Kidney epithelial cell (primary cell): ENCODE measurements at regions not wholly inside any gene's neighbourhood (a gene's known extent, or its start where the extent isn't known, plus 50 kb on each side); places are given as distances from the start of the nearest gene placed in this dataset.
A peak's percentile ranks its signal among the peaks of the same experiment; 100 is the strongest.

Source experiments
- DNase-seq: peaks from one replicate; pipeline ENCODE4 v3.0.0-alpha.2; 2010; ENCODE audit warnings: low read depth
- H3K27me3 ChIP-seq: 2 replicates; pipeline ENCODE4 v1.6.0; 2011; ENCODE audit warnings: low read length; ENCODE audit not compliant: control insufficient read depth, insufficient read depth
- H3K36me3 ChIP-seq: 2 replicates; pipeline ENCODE4 v1.5.1; 2011; ENCODE audit warnings: low read length; ENCODE audit not compliant: control insufficient read depth, insufficient read depth
- H3K4me3 ChIP-seq: 2 replicates; pipeline ENCODE4 v1.5.1; 2011; ENCODE audit warnings: low read depth, mild to moderate bottlenecking, control low read depth, low read length
- CTCF ChIP-seq: IDR thresholded peaks from 2 replicates; pipeline ENCODE4 v1.5.1; 2011; ENCODE audit warnings: mild to moderate bottlenecking, moderate library complexity, low read length, control low read depth, inconsistent platforms; ENCODE audit not compliant: insufficient read depth, poor library complexity, severe bottlenecking

DNA sequence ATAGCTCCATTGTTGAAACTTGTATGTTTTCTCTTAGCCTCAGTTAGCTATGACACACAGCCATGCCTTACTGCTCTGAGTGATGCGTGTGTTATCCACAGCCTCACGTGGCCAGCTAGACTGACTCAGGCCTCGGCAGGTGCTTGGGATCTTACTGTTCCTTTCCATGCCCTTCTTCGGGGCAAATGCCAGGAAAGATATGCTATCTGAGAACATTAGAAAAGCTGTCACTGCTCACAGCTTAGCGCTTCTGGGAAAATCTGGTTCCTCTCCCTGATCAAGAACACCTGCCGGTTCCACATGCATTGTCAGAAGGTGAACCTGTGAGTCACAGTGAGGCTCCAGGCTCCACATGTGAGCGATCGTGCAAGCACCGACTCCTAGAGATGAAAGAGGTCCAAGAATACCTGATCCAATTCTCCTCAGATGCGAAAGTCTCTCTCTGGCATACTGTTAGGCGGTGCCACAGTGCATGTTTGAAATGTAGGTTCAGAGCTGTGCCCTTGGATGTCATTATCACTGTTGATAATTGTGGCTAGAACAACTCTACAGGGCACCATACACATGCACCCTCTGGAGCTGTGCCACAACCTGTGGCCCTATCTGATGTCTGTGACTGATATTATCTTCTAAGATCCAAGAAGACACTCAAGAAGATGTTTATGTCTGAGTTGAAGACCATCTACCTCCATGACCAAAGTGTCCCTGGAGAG lies 247.8 kb upstream of the IGFBP3 start:
- H3K27me3 ChIP-seq = no peaks in the 10 kb centered on the region
- TF ChIP-seq CTCF = no peak
- no peaks in the 10 kb centered on the region for H3K36me3 ChIP-seq
- no peak overlapping the region for H3K4me3 ChIP-seq
- DNase-seq = peak; percentile 61

- Histone ChIP-seq H3K4me3 (no peak overlapping the region), H3K36me3 (no peaks in the 10 kb centered on the region), H3K27me3 (no peaks in the 10 kb centered on the region)
- DNase-seq = no peak
- TF ChIP-seq CTCF = no peak
These were observed 247.2 kb upstream of the IGFBP3 start for GRCh38 chr7:46168231-46168630.

DNA sequence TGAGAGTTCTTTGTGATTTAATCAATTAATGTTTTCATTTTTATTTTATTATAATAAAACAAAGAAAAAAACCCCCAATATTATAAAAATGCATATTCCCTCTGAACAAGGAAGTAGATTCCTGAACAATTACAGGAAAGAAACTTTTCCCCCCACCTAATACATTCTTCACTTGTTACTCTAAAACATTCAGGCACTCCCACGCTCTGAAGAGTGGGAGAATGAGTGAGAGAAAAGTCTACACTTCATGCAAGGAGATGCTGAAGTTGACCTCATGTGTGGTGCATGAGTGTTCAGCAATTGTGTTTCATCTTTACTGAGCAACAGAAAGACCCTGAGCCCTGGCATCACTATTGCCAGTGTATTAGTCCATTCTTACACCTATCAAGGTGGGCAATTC lies 244.2 kb upstream of the IGFBP3 start:
- Histone ChIP-seq H3K4me3 (no peak overlapping the region), H3K27me3 (no peaks in the 10 kb centered on the region), H3K36me3 (no peaks in the 10 kb centered on the region)
- peak; percentile 72 for DNase-seq
- TF ChIP-seq CTCF = no peak

- no peak for DNase-seq
- Histone ChIP-seq H3K36me3 (no peaks in the 10 kb centered on the region), H3K27me3 (no peaks in the 10 kb centered on the region), H3K4me3 (no peak overlapping the region)
- no peak for TF ChIP-seq CTCF
These were observed 243.6 kb upstream of the IGFBP3 start for GRCh38 chr7:46164629-46165028.

DNA sequence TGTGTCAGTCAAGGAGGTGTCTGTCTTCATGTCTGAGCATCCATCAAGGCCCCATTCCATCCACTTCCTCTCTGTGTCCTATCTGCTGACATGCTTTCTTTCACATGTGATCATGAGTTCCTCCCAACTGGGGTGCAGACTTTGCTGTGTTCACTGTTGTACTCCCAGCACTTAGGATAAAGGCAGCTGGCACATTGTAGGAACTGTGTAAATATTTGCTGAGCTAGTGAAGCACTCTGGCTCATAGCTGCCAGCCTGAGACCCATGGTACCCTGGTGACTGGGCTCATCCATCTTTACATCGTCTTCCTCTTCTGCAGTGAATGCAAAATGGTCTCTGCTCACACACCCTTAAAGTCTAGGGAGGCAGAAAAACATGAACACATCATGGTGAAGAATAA lies 242.2 kb upstream of the IGFBP3 start:
- DNase-seq = no peak
- no peak overlapping the region for H3K4me3 ChIP-seq
- TF ChIP-seq CTCF = no peak

GRCh38 chr7:46162609-46163008 lies 241.5 kb upstream of the IGFBP3 start:
- Histone ChIP-seq H3K27me3 (no peaks in the 10 kb centered on the region), H3K4me3 (no peak overlapping the region), H3K36me3 (no peaks in the 10 kb centered on the region)
- no peak for TF ChIP-seq CTCF
- no peak for DNase-seq

More for the DNA sequence above, 242.2 kb upstream of the IGFBP3 start:
- Histone ChIP-seq H3K27me3 (no peaks in the 10 kb centered on the region), H3K36me3 (no peaks in the 10 kb centered on the region)
